ENCODE measurements at regions not wholly inside any gene's neighbourhood (a gene's known extent, or its start where the extent isn't known, plus 50 kb on each side); places are given as distances from the start of the nearest gene placed in this dataset.
"Not testable (repeated sequence)": the region's sequence is repeated elsewhere in the genome, so short reads cannot be mapped to it uniquely, and the experiment has no call there.

DNA sequence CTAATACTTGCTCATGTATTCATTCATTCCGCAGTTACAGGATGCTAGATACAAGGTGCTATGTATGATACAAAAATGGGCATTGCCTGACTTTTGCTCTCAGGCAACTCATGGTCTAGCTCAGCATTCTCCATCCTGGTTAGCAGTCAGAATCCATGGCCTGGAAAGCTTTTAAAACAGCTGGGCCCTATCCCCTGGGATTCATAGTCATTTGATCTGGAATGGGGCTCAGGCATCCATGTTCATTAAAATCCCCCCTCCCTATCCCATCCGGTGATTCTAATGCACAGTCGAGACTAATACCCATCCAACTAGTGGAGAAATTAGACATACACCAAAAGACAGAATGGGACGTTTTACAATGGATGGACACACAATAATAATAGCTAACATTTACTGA, 104.1 kb upstream of the TMEM132E start:
- Histone ChIP-seq H2AFZ (no peak overlapping the region), H4K20me1 (ENCODE audit: insufficient read depth) (no peaks in the 10 kb centered on the region), H3K4me1 (replicated peaks; ENCODE audit: insufficient read depth) (no peaks in the 10 kb centered on the region), H3K4me2 (no peak overlapping the region), H3K36me3 (ENCODE audit: low read depth) (no peaks in the 10 kb centered on the region), H3K79me2 (ENCODE audit: low read depth) (no peaks in the 10 kb centered on the region), H3K9me3 (ENCODE audit: insufficient read depth, low read depth) (no peaks in the 10 kb centered on the region), H3K27me3 (ENCODE audit: insufficient read depth, low read depth) (0 out of 2 replicates have a peak, but pooled peaks cover 16% of the 10 kb centered on the region), H3K27ac (no peak overlapping the region), H3K9me2 (ENCODE audit: insufficient read depth) (no peaks in the 10 kb centered on the region), H3F3A (ENCODE audit: insufficient read depth, low read depth) (no peaks in the 10 kb centered on the region), H3K4me3 (no peak overlapping the region)
- CTCF ChIA-PET = no interaction called here
- POLR2A ChIA-PET (ENCODE audit: unreplicated experiment) = no interaction called here
- TF ChIP-seq, protein P1, sequence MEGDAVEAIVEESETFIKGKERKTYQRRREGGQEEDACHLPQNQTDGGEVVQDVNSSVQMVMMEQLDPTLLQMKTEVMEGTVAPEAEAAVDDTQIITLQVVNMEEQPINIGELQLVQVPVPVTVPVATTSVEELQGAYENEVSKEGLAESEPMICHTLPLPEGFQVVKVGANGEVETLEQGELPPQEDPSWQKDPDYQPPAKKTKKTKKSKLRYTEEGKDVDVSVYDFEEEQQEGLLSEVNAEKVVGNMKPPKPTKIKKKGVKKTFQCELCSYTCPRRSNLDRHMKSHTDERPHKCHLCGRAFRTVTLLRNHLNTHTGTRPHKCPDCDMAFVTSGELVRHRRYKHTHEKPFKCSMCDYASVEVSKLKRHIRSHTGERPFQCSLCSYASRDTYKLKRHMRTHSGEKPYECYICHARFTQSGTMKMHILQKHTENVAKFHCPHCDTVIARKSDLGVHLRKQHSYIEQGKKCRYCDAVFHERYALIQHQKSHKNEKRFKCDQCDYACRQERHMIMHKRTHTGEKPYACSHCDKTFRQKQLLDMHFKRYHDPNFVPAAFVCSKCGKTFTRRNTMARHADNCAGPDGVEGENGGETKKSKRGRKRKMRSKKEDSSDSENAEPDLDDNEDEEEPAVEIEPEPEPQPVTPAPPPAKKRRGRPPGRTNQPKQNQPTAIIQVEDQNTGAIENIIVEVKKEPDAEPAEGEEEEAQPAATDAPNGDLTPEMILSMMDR (conservative IDR thresholded peaks at IDR 0.05) = no peak
- TF ChIP-seq EZH2 (IDR thresholded peaks at IDR 0.05; ENCODE audit: low read depth) = no peak
- intact Hi-C loops (cut with micrococcal nuclease; ENCODE audit: unreplicated experiment) = no loop called here
- no TSS peak for BruUV-seq (replicated peaks)
- no peak for DNase-seq

DNA sequence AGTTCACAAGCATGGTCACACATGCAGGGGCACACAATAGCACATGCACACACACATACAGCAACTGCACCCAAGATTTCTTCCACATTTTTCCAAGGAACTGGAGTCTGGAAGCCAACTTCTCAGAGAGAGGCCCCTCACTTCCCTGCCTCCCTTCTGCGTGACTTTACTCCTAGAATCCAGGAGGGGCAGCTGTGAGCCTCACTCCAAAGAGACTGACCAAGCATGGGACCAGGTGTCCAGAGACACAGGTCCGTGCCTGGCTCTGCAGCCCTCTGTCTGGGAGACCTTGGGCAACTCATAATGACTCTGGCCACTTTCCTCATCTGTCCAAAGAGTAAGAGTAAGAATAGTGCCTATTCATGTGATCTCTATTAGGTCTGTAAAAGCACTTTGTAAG, 104.7 kb upstream of the TMEM132E start:
- H3K36me3 ChIP-seq (ENCODE audit: low read depth) = no peaks in the 10 kb centered on the region
- no peak overlapping the region for H3K4me3 ChIP-seq
- H3K9me3 ChIP-seq (ENCODE audit: insufficient read depth, low read depth) = no peaks in the 10 kb centered on the region
- no peaks in the 10 kb centered on the region for H3F3A ChIP-seq (ENCODE audit: insufficient read depth, low read depth)
- H3K79me2 ChIP-seq (ENCODE audit: low read depth) = no peaks in the 10 kb centered on the region
- intact Hi-C loops (cut with micrococcal nuclease; ENCODE audit: unreplicated experiment) = no loop called here
- H2AFZ ChIP-seq = no peak overlapping the region
- DNase-seq = no peak
- 0 out of 2 replicates have a peak, but pooled peaks cover 20% of the 10 kb centered on the region for H3K27me3 ChIP-seq (ENCODE audit: insufficient read depth, low read depth)
- H3K4me1 ChIP-seq (replicated peaks; ENCODE audit: insufficient read depth) = no peaks in the 10 kb centered on the region
- ChIA-PET POLR2A (ENCODE audit: unreplicated experiment) (no interaction called here), CTCF (no interaction called here)
- BruUV-seq (replicated peaks) = no TSS peak
- no peaks in the 10 kb centered on the region for H4K20me1 ChIP-seq (ENCODE audit: insufficient read depth)
- no peak overlapping the region for H3K27ac ChIP-seq
- no peaks in the 10 kb centered on the region for H3K9me2 ChIP-seq (ENCODE audit: insufficient read depth)
- no peak overlapping the region for H3K4me2 ChIP-seq
- TF ChIP-seq, protein P1 (conservative IDR thresholded peaks at IDR 0.05) = no peak
- no peak for TF ChIP-seq EZH2 (IDR thresholded peaks at IDR 0.05; ENCODE audit: low read depth)

- TF ChIP-seq, protein P1 (conservative IDR thresholded peaks at IDR 0.05) = no peak
- TF ChIP-seq EZH2 (IDR thresholded peaks at IDR 0.05; ENCODE audit: low read depth) = no peak
- H3F3A ChIP-seq (ENCODE audit: insufficient read depth, low read depth) = no peaks in the 10 kb centered on the region
- no peaks in the 10 kb centered on the region for H3K9me3 ChIP-seq (ENCODE audit: insufficient read depth, low read depth)
- peaks cover 31% of the 10 kb centered on the region for H3K27me3 ChIP-seq (ENCODE audit: insufficient read depth, low read depth)
- ChIA-PET CTCF (no interaction called here), POLR2A (ENCODE audit: unreplicated experiment) (no interaction called here)
- no peak for DNase-seq
- H3K4me1 ChIP-seq (replicated peaks; ENCODE audit: insufficient read depth) = no peaks in the 10 kb centered on the region
- no peaks in the 10 kb centered on the region for H3K79me2 ChIP-seq (ENCODE audit: low read depth)
- intact Hi-C loops (cut with micrococcal nuclease; ENCODE audit: unreplicated experiment) = no loop called here
- H3K27ac ChIP-seq = no peak overlapping the region
- H3K9me2 ChIP-seq (ENCODE audit: insufficient read depth) = no peaks in the 10 kb centered on the region
- H3K4me2 ChIP-seq = no peak overlapping the region
- no TSS peak for BruUV-seq (replicated peaks)
- no peak overlapping the region for H2AFZ ChIP-seq
- H4K20me1 ChIP-seq (ENCODE audit: insufficient read depth) = no peaks in the 10 kb centered on the region
- H3K4me3 ChIP-seq = no peak overlapping the region
- H3K36me3 ChIP-seq (ENCODE audit: low read depth) = no peaks in the 10 kb centered on the region
These were observed 107.0 kb upstream of the TMEM132E start for GRCh38 chr17:34472363-34472762.

DNA sequence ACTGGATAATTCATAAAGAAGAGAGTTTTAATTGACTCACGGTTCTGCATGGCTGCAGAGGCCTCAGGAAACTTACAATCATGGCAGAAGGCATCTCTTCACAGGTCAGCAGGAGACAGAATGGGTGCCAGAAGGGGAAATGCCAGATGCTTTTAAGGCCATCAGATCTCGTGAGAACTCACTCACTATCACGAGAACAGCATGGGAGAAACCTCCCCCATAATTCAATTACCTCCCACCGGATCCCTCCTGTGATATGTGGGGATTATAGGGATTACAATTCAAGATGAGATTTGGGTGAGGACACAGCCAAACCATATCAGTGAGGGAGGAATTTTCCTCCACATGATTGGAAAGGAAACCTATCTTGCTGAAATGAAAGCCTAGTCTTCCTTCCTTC, 108.1 kb upstream of the TMEM132E start:
- POLR2A ChIA-PET (ENCODE audit: unreplicated experiment); CTCF ChIA-PET; H3K79me2 ChIP-seq (ENCODE audit: low read depth); H3K9me2 ChIP-seq (ENCODE audit: insufficient read depth); H3K4me3 ChIP-seq; DNase-seq; H3K36me3 ChIP-seq (ENCODE audit: low read depth); BruUV-seq (replicated peaks); H3K27ac ChIP-seq; H3K4me2 ChIP-seq; H3F3A ChIP-seq (ENCODE audit: insufficient read depth, low read depth); H2AFZ ChIP-seq; H3K9me3 ChIP-seq (ENCODE audit: insufficient read depth, low read depth); H4K20me1 ChIP-seq (ENCODE audit: insufficient read depth); H3K4me1 ChIP-seq (replicated peaks; ENCODE audit: insufficient read depth); intact Hi-C loops (cut with micrococcal nuclease; ENCODE audit: unreplicated experiment): not testable (repeated sequence)
- peaks cover 41% of the 10 kb centered on the region for H3K27me3 ChIP-seq (ENCODE audit: insufficient read depth, low read depth)

All from PC-9 (cell line).